ENCODE measurements at regions not wholly inside any gene's neighbourhood (a gene's known extent, or its start where the extent isn't known, plus 50 kb on each side); places are given as distances from the start of the nearest gene placed in this dataset.
A peak's percentile ranks its signal among the peaks of the same experiment; 100 is the strongest.

GRCh38 chr2:212686285-212686895, 147.8 kb upstream of the ERBB4 start:
- DNase-seq, result peak; percentile 9

DNA sequence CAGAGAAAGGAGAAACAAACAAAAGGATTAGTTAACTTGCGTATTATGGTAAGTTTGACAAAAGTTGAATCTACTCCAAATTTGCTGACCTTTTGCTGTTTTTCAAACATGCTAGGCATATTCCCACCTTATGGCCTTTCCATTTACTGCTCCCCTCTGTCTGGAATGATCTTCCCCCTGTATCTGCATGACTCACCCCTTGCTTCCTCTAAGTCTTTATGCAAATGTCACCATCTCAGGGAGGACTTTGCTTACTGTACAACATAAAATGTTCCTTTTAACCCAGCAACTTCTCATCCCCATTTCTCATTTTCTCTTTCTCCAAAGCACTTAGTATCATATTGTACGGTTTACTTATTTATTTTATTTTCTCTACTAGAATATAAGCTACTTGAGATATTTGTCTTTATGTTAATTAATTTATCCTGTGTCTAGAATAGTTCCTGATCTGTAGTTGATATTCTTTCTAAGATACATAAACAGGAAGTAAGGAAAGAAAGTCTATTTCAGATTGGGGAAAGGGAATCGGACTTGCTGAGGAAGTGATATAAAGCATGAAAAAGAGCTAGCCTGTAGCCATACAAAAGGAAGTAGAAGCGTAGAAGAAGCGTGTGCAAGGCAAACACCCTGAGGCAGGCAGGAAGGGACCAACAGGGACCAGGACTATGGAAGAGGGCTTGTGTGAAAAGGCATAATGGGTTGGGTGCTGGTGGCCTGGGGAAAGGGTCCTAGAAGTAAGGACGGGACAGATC, 144.9 kb upstream of the ERBB4 start:
- no peak for DNase-seq

GRCh38 chr2:212682937-212683336, 144.3 kb upstream of the ERBB4 start:
- DNase-seq, result no peak

GRCh38 chr2:212677466-212677865, 138.9 kb upstream of the ERBB4 start:
- no peak for DNase-seq

GRCh38 chr2:212672186-212672585, 133.6 kb upstream of the ERBB4 start:
- no peak for DNase-seq

DNA sequence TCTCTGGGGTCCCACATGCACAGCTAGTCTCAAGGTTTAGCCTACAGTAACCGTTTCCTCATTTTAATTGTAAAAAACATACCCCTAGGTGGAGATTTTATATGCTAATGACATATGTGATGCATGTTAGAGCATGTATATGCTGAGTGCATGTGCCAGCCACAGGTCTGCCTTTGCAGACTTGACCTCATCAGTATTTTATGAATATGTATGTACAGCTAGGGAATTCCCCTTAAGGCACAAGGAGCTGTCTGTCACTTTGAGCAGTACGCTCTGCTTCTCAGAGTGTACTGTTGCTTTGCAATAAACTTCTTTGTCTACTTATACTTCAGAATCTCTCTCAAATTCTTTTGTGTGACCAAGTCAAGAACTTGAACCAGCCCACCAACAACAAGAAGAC, 131.2 kb upstream of the ERBB4 start:
- no peak for DNase-seq

DNA sequence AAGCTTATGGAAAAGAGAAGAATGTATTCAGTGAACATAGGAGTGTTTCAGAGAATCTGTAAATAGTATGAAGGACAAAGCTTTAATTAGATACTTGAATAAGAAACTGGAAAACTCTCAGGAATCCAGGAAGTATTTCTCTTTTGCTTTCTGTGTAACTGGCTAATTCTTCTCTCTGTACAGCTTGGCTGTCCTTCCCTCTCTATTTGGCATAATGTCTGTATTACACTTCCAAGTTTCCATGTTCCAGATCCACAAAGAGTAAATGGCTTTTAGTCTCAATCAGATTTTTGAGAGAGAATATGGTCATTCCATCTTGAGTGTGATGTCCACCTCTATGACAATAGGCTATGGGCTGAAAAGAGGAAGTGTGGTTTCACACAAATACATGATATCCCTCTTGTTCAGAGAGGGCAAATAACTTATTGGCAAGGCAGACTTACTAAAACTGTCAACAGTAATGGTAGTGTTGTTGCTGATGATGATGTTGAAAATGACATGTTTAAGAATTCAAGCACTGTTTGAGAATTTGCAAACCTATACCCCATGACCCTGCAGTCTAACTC, 129.2 kb upstream of the ERBB4 start:
- no peak for DNase-seq

DNA sequence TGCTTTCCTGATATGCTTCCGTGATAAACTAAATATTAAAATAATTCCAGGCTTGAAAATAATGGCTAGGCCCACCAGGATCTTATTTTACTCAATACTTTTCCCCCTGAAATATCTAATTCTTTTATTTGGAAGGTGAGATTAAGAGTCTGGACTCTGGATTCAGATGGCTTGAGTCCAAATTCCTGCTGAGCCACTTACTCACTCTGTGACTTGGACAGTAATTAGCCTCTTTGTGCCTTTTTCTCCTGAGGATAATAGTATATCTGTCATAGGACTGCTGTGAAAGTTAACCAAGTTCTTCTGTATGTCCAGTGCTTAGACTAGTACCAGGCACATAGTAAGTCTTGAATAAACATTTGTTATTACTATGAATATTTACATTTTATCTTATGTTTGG, 127.3 kb upstream of the ERBB4 start:
- DNase-seq, result no peak

DNA sequence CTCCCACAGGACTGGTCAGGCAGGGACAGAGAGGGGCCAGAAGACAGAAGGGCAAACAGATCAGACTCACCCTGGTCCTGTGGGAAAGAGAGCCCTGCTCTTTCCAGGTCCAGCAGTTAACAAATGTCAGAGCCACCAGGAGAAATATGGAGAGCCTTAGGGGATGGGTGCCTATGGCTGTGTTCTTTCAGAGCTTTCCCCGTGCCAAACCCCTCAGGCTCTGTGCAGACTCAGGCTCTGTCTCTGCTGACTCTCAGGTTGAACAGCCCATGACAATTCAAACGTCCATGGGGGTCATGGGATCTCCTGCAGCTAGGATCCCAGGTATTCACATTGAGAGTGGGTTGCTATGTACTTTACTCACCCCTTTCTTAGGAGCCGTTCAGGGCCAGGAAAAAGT, 120.8 kb upstream of the ERBB4 start:
- DNase-seq, result no peak

DNA sequence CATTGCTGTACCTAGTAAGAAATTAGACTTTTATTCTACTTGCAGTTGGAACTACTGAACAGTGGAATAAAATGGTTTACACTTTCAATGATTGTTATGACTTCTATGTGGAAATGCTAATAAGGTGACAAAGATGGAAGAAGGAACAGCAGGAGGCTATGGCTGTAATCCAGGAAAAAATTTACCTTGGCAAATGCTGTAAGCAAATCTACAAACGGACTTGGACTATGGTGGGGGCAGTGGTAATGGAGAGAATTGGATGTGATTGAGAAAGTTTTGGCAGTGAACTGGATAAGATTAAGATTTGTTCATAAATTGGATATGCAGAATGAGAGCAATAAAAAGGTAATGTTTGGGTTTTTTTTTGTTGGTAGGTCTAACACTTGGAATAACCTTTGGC, 111.0 kb upstream of the ERBB4 start:
- no peak for DNase-seq

GRCh38 chr2:212646698-212647366, 108.2 kb upstream of the ERBB4 start:
- no peak for DNase-seq

DNA sequence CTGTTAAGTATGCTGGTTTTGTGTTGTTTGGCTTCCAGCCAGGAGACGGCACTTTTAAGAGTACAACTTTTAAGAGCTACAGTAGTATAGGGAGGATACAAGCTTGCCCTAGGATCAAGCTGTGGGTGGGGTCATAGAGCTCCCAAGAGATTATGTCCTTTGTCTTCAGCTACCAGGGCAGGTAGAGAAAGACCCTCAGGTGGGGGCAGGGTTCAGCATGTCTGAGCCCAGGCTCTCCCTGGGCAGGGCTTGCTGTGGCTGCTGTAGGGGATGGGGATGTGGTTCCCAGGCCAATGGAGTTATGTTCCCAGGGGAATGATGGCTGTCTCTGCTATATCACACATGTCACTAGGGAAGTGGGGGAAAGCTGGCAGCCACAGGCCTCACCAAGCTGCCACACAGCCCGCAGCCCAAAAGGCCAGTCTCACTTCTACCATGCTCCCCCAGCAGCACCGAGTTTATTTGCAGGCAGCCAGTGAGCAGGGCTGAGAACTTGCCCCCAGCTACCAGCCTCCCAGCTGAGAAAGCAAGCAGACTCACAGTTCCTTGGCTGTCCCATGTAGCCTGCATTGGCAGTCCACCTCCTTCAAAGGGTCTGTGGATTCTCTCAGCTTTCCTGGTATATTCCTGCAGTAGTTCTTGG, 105.7 kb upstream of the ERBB4 start:
- no peak for DNase-seq

- no peak for DNase-seq
Observed at GRCh38 chr2:212640428-212640827, 101.8 kb upstream of the ERBB4 start.

DNA sequence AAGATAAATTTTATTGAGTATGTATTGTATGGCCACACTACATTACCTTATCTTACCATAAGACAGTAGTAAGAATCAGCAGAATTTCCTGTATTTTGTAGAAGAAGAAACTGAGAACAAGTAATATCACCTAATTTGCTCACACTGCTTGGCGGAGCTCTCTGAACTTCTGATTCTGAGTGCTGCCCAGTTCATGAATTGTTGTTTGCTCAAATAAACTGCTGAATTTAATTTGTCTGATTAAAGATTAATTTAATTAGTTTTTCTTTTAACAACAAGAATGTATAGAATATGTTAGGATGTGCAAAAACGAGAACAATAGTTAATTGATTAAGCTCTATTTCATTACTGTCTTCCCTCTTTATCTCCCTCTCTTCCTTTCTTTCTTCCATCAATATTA, 100.1 kb upstream of the ERBB4 start:
- DNase-seq, result no peak

GRCh38 chr2:212628586-212628985, 90.0 kb upstream of the ERBB4 start:
- no peak for DNase-seq

DNA sequence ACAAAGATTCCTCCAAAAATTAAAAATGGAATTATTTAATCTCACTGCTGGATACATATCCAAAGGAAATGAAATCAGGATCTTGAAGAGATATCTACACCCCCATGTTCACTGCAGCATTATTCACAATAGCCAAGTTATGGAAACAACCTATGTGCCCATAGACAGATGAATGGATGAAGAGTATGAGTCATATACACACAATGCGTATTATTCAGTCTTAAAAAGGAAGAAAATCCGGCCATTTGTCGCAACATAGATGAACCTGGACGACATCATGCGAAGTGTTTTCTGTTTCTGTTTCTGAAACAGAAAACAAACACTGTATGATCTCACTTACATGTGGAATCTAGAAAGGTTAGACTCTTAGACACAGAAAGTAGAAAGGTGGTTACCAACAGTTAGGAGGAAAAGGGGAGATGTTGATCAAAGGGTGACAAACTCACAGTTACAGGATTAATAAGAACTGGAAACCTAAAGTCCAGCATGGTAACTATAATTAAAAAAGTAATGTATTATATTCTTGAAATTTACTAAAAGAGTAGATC, 87.8 kb upstream of the ERBB4 start:
- no peak for DNase-seq

DNA sequence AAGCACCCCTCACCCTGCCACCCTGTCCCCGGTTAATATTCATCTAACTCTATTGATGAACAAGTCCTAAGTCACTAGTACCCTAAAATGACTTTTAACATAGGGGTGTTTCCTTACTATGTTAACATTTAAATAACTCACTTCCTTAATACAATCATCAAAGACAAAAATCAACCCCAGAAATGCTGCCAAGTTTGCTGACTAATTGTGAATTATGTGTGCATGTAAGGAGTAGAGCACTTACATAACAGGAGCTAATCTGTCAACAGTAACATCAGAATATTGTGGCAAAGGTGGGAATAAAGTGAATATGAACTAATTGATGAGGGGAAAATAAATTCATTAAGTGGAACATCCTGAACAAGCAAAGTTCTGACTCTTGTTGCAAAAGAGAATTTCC, 81.4 kb upstream of the ERBB4 start:
- no peak for DNase-seq

DNA sequence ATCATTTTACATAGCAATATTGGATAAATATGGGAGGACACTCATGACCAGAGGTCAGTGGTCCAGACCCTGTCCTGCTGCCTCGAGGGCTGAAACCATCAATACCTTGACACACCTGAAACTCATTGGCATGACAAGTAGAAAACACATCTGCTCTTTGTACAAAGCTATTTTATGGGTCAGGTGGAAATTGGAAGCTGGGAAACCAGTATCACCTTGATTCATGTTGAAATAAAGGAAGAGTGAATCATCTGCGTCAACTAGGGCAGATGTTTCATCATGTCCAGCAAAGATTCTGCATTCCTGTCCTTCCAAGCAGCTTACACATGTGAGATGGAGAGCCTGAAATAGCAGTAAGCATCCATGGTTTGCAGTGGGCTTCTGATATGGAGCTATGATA, 80.0 kb upstream of the ERBB4 start:
- DNase-seq, result no peak

- DNase-seq, result no peak
Observed at GRCh38 chr2:212610872-212611425, 72.3 kb upstream of the ERBB4 start.

DNA sequence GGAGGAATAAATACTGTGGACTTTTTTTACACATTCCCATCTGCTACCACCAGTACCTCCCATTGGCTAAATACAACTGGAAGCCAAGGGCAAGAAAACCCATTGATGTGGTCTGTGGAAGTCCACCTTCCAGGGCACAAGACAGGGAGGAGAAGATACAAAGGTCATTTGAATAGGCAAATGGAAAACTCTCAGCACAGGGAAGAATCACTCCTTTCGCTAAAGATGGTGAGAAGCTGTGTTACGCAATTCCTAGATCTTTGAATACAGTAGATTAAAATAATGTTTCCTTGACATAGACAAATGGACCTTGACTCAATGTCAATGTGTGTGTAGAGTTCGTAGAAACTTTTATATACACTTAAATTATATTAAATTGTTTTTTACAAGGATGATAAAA, 70.9 kb upstream of the ERBB4 start:
- no peak for DNase-seq

GRCh38 chr2:212607080-212607479, 68.5 kb upstream of the ERBB4 start:
- DNase-seq, result no peak

DNA sequence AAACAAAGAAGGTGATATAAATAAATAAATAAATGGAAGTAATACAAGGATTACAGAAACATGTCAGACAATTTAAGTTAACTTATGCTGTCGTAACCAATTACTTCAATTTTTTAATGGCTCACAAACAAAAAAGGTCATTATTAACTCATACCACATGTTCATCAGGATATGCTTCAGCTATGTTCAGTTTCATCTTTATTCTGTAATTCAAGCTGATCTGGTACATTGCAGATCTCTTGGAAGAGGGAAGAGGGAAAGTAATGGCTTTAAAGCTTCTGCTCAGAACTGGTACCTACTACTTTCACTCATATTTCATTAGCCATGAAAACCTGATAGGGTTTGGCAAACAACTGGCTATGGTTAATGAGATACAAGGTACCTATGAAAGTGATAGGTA, 67.6 kb upstream of the ERBB4 start:
- DNase-seq, result no peak

- DNase-seq, result no peak
Observed at GRCh38 chr2:212596688-212597087, 58.1 kb upstream of the ERBB4 start.

Measured in central memory CD4-positive, alpha-beta T cell (primary cell).